A549 (cell line): ENCODE measurements at regions not wholly inside any gene's neighbourhood (a gene's known extent, or its start where the extent isn't known, plus 50 kb on each side); places are given as distances from the start of the nearest gene placed in this dataset.

ENCODE experiments used
- CBX2 ChIP-seq: fragments of 200-600 bp; sonication (generic); IDR thresholded peaks from 2 replicates; pipeline ENCODE4 v1.6.1; 2016; ENCODE audit warnings: low read depth, mild to moderate bottlenecking, borderline replicate concordance
- HOXB5 ChIP-seq: fragments of 250-450 bp; sonication (Bioruptor Pico); IDR thresholded peaks from 2 replicates; pipeline ENCODE4 v1.5.0; 2020; ENCODE audit warnings: mild to moderate bottlenecking, moderate library complexity
- POLR2A ChIP-seq: IDR thresholded peaks from 2 replicates; pipeline ENCODE4 v1.6.1; 2012; ENCODE audit warnings: mild to moderate bottlenecking, low read length
- TF ChIP-seq, protein P1 (sequence below): fragments of >200 bp; sonication (Bioruptor Twin); formaldehyde crosslinking; IDR thresholded peaks from 3 replicates; pipeline ENCODE4 v1.5.1; 2016

- TF ChIP-seq HOXB5 (CRISPR knock-in tag) (no peak), POLR2A (no peak), CBX2 (no peak)
- TF ChIP-seq, protein P1, sequence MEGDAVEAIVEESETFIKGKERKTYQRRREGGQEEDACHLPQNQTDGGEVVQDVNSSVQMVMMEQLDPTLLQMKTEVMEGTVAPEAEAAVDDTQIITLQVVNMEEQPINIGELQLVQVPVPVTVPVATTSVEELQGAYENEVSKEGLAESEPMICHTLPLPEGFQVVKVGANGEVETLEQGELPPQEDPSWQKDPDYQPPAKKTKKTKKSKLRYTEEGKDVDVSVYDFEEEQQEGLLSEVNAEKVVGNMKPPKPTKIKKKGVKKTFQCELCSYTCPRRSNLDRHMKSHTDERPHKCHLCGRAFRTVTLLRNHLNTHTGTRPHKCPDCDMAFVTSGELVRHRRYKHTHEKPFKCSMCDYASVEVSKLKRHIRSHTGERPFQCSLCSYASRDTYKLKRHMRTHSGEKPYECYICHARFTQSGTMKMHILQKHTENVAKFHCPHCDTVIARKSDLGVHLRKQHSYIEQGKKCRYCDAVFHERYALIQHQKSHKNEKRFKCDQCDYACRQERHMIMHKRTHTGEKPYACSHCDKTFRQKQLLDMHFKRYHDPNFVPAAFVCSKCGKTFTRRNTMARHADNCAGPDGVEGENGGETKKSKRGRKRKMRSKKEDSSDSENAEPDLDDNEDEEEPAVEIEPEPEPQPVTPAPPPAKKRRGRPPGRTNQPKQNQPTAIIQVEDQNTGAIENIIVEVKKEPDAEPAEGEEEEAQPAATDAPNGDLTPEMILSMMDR = no peak
Measured at GRCh38 chr20:52473186-52473585, 281.6 kb upstream of the ZFP64 start.
